ENCODE measurements at regions not wholly inside any gene's neighbourhood (a gene's known extent, or its start where the extent isn't known, plus 50 kb on each side); places are given as distances from the start of the nearest gene placed in this dataset.

DNA sequence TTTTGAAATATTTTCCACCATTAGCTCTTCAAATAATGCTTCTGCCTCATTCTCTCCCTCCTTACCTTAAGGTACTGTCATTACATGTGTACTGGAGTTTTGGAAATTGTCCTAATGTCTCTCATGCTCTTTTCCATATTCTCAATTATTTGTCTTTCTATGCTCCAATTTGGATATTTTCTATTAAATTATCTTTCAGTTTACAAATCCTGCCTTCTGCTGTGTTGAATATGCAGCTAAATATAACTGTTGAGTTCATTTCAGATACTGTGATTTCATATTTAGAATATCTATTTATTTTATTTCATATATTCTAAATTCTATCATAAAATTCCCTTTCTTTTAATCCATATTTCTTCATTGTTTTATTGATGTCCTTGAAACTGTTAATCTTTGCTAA is 388.0 kb upstream of the CDIN1 start:
- TF ChIP-seq MXI1 (conservative IDR thresholded peaks at IDR 0.05; ENCODE audit: poor library complexity, severe bottlenecking), result no peak
- TF ChIP-seq, protein P1, sequence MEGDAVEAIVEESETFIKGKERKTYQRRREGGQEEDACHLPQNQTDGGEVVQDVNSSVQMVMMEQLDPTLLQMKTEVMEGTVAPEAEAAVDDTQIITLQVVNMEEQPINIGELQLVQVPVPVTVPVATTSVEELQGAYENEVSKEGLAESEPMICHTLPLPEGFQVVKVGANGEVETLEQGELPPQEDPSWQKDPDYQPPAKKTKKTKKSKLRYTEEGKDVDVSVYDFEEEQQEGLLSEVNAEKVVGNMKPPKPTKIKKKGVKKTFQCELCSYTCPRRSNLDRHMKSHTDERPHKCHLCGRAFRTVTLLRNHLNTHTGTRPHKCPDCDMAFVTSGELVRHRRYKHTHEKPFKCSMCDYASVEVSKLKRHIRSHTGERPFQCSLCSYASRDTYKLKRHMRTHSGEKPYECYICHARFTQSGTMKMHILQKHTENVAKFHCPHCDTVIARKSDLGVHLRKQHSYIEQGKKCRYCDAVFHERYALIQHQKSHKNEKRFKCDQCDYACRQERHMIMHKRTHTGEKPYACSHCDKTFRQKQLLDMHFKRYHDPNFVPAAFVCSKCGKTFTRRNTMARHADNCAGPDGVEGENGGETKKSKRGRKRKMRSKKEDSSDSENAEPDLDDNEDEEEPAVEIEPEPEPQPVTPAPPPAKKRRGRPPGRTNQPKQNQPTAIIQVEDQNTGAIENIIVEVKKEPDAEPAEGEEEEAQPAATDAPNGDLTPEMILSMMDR (IDR thresholded peaks at IDR 0.05; ENCODE audit: poor library complexity, severe bottlenecking), result no peak
- no peak for TF ChIP-seq EP300 (conservative IDR thresholded peaks at IDR 0.05; ENCODE audit: poor library complexity, severe bottlenecking)

Data from neural cell (in vitro differentiated cells).